Lower leg skin (tissue), 4 donors: ENCODE measurements at regions not wholly inside any gene's neighbourhood (a gene's known extent, or its start where the extent isn't known, plus 50 kb on each side); places are given as distances from the start of the nearest gene placed in this dataset.
A peak's percentile ranks its signal among the peaks of the same experiment; 100 is the strongest.

Experiments used
- DNase-seq, 2 donors: peaks; one replicate each; pipeline ENCODE4 v3.0.0-alpha.2; 2019; ENCODE audit warnings: low spot score in 2 of 2
- H3K4me3 ChIP-seq: fragments of 200-600 bp; sonication (generic); 2 replicates; pipeline ENCODE4 v1.5.1; 2017; ENCODE audit warnings: mild to moderate bottlenecking, low read depth; ENCODE audit not compliant: poor library complexity, severe bottlenecking
- POLR2A ChIP-seq, 2 donors: fragments of 450-650 bp; IDR thresholded peaks; one replicate each; pipeline ENCODE4 v1.6.1; 2016 to 2017; ENCODE audit warnings: antibody characterized with exemption in 2 of 2, mild to moderate bottlenecking in 1 of 2, moderate library complexity in 1 of 2
- WGBS, 2 donors: methylation state at CpG; one replicate each; pipeline ENCODE4 v1.1.5; 2018; 5-methylcytosine and 5-hydroxymethylcytosine counted together
- intact Hi-C: fragments of 100-400 bp; cut with DNase I; formaldehyde crosslinking; loops from one replicate; pipeline ENCODE4 v1.15.0; 2023; ENCODE audit warnings: low total_unique reads
- TF ChIP-seq, protein P1 (sequence below), 3 donors: fragments of 450-650 bp; IDR thresholded peaks; one replicate each; pipeline ENCODE4 v1.5.1; 2016; ENCODE audit warnings: antibody characterized with exemption in 3 of 3, mild to moderate bottlenecking in 3 of 3, moderate library complexity in 2 of 3

- TF ChIP-seq, protein P1, sequence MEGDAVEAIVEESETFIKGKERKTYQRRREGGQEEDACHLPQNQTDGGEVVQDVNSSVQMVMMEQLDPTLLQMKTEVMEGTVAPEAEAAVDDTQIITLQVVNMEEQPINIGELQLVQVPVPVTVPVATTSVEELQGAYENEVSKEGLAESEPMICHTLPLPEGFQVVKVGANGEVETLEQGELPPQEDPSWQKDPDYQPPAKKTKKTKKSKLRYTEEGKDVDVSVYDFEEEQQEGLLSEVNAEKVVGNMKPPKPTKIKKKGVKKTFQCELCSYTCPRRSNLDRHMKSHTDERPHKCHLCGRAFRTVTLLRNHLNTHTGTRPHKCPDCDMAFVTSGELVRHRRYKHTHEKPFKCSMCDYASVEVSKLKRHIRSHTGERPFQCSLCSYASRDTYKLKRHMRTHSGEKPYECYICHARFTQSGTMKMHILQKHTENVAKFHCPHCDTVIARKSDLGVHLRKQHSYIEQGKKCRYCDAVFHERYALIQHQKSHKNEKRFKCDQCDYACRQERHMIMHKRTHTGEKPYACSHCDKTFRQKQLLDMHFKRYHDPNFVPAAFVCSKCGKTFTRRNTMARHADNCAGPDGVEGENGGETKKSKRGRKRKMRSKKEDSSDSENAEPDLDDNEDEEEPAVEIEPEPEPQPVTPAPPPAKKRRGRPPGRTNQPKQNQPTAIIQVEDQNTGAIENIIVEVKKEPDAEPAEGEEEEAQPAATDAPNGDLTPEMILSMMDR (IDR thresholded peaks at IDR 0.05), result no peak
- TF ChIP-seq POLR2A (IDR thresholded peaks at IDR 0.05), result no peak
- H3K4me3 ChIP-seq, result no peak overlapping the region
- WGBS, 2 donors, result 80% methylated on average over 3 of the region's 3 CpGs
- intact Hi-C loops, result no loop called here
- DNase-seq, result no peak
Observed at GRCh38 chr17:45706033-45706432, 78.1 kb upstream of the CRHR1 start.

DNA sequence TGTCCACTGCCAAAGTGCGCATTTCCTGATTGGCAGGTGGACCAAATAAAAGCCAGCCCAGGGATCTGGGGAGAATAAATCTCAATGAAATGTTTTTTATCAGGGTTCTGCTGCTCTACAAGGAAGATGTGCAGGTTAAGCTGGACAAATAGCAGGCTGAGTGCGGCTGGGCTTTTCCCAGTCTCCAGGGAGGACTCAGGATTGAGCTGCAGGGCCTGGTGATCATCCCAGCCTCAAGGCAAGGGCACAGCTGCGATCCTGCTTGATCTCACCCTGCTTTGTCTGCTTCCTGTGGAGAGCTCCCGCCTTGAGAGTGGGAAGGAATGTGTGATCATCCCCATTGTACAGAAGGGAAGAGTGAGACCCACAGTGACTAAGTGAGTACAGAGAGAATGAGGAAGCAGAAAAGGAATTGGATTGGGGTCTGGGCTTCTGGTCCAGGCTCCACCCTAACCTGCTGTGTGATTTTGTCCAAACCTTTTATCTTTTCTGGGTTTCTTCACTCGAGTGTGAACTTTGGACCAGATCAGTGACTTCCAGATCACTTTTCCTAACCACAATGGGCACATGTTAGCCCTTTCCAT lies 75.3 kb upstream of the CRHR1 start:
- intact Hi-C loops, result no loop called here
- TF ChIP-seq, protein P1 (IDR thresholded peaks at IDR 0.05), result no peak
- no peak for TF ChIP-seq POLR2A (IDR thresholded peaks at IDR 0.05)
- DNase-seq, result no peak
- WGBS, 2 donors, result 76 to 80% methylated on average over 5 of the region's 5 CpGs
- no peak overlapping the region for H3K4me3 ChIP-seq

GRCh38 chr17:45709728-45710288 lies 74.3 kb upstream of the CRHR1 start:
- intact Hi-C loops, result no loop called here
- no peak overlapping the region for H3K4me3 ChIP-seq
- no peak for DNase-seq
- WGBS, 2 donors, result 67 to 74% methylated on average over 6 of the region's 6 CpGs
- TF ChIP-seq, protein P1 (IDR thresholded peaks at IDR 0.05), result no peak
- no peak for TF ChIP-seq POLR2A (IDR thresholded peaks at IDR 0.05)

GRCh38 chr17:45715787-45716186 lies 68.3 kb upstream of the CRHR1 start:
- H3K4me3 ChIP-seq, result no peak overlapping the region
- TF ChIP-seq, protein P1 (IDR thresholded peaks at IDR 0.05), result no peak
- no peak for TF ChIP-seq POLR2A (IDR thresholded peaks at IDR 0.05)
- WGBS, 2 donors, result 55 to 66% methylated on average over 3 of the region's 3 CpGs
- intact Hi-C loops, result no loop called here
- peak in 1 of 2 donors; percentile 29 for DNase-seq

- H3K4me3 ChIP-seq, result no peak overlapping the region
- WGBS, 2 donors, result 42 to 43% methylated on average over 5 of the region's 5 CpGs
- intact Hi-C loops, result no loop called here
- TF ChIP-seq, protein P1 (IDR thresholded peaks at IDR 0.05), result no peak
- TF ChIP-seq POLR2A (IDR thresholded peaks at IDR 0.05), result no peak
- DNase-seq, result no peak
Observed at GRCh38 chr17:45718791-45719190, 65.3 kb upstream of the CRHR1 start.
